Muscle layer of duodenum (tissue), 2 donors: ENCODE measurements at regions not wholly inside any gene's neighbourhood (a gene's known extent, or its start where the extent isn't known, plus 50 kb on each side); places are given as distances from the start of the nearest gene placed in this dataset.

Experiments
- H3K27ac ChIP-seq: one replicate; pipeline ENCODE4 v1.7.0; 2013; ENCODE audit warnings: mild to moderate bottlenecking, low read length
- H3K27me3 ChIP-seq: one replicate; pipeline ENCODE4 v1.7.0; 2013; ENCODE audit warnings: low read depth, mild to moderate bottlenecking, control low read depth, low read length
- H3K36me3 ChIP-seq, 2 donors: one replicate each; pipeline ENCODE4 v1.7.0; 2013; ENCODE audit warnings: low read length in 2 of 2, control low read depth in 1 of 2, mild to moderate bottlenecking in 1 of 2; ENCODE audit not compliant: insufficient read depth in 2 of 2, control insufficient read depth in 1 of 2
- H3K4me1 ChIP-seq, 2 donors: one replicate each; pipeline ENCODE4 v1.7.0; 2013; ENCODE audit warnings: low read length in 2 of 2, mild to moderate bottlenecking in 2 of 2, control low read depth in 1 of 2, moderate library complexity in 1 of 2; ENCODE audit not compliant: insufficient read depth in 2 of 2, control insufficient read depth in 1 of 2
- H3K4me3 ChIP-seq, 2 donors: one replicate each; pipeline ENCODE4 v1.7.0; 2013; ENCODE audit warnings: low read length in 2 of 2, low read depth in 1 of 2, mild to moderate bottlenecking in 1 of 2
- H3K9me3 ChIP-seq, 2 donors: one replicate each; pipeline ENCODE4 v1.7.0; 2013; ENCODE audit warnings: low read length in 2 of 2, control low read depth in 1 of 2, mild to moderate bottlenecking in 1 of 2; ENCODE audit not compliant: control insufficient read depth in 1 of 2
- donor health status: healthy.

- Histone ChIP-seq H3K4me3 (no peak overlapping the region), H3K27ac (no peak overlapping the region), H3K36me3 (no peaks in the 10 kb centered on the region), H3K9me3 (no peaks in the 10 kb centered on the region), H3K27me3 (no peaks in the 10 kb centered on the region), H3K4me1 (no peaks in the 10 kb centered on the region)
These were observed 453.4 kb downstream of the KCNJ3 start for GRCh38 chr2:155151945-155152344.

GRCh38 chr2:155151472-155151871, 453.0 kb downstream of the KCNJ3 start:
- H3K4me3 ChIP-seq = no peak overlapping the region
- H3K9me3 ChIP-seq = no peaks in the 10 kb centered on the region
- no peak overlapping the region for H3K27ac ChIP-seq
- no peaks in the 10 kb centered on the region for H3K27me3 ChIP-seq
- H3K36me3 ChIP-seq = no peaks in the 10 kb centered on the region
- no peaks in the 10 kb centered on the region for H3K4me1 ChIP-seq

GRCh38 chr2:155145758-155146229, 447.3 kb downstream of the KCNJ3 start:
- Histone ChIP-seq H3K36me3 (no peaks in the 10 kb centered on the region), H3K27ac (no peak overlapping the region), H3K27me3 (no peaks in the 10 kb centered on the region), H3K9me3 (no peaks in the 10 kb centered on the region), H3K4me1 (no peaks in the 10 kb centered on the region), H3K4me3 (no peak overlapping the region)

GRCh38 chr2:155141418-155141817, 442.9 kb downstream of the KCNJ3 start:
- Histone ChIP-seq H3K4me1 (no peaks in the 10 kb centered on the region), H3K36me3 (no peaks in the 10 kb centered on the region), H3K27ac (no peak overlapping the region), H3K4me3 (no peak overlapping the region), H3K27me3 (no peaks in the 10 kb centered on the region), H3K9me3 (no peaks in the 10 kb centered on the region)

DNA sequence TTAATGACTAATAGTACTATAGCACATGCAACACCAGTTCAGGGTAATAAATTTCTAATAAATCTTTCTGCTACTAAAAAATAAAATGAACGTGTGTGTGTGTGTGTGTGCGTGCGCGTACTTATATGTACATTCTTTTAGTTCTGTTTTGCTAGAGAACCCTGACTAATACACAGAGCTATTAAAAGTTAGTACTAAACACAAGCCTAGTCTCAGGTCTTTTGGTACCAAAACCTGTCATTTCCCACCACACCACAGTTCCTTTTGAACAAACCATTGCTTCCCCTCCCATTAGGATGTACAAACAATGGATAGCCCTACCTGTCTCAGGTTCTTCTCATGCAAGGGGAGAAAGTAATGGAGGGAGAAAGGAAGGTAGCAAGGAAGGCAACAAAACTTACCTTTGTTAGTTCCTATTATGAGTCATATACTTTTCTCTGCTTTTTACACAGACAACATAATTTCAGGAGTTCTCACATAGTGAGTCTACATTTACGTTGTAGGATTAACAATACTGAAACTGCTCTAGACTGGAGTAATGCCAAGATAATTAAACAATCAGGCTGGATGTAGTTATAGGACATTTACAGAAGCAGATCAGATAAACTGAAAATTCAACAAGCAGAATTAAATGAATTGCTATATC, 427.2 kb downstream of the KCNJ3 start:
- no peaks in the 10 kb centered on the region for H3K36me3 ChIP-seq
- no peaks in the 10 kb centered on the region for H3K27me3 ChIP-seq
- H3K4me3 ChIP-seq = no peak overlapping the region
- H3K9me3 ChIP-seq = peaks cover 0 to 2% of the 10 kb centered on the region in 2 donors
- no peak overlapping the region for H3K27ac ChIP-seq
- no peaks in the 10 kb centered on the region for H3K4me1 ChIP-seq

DNA sequence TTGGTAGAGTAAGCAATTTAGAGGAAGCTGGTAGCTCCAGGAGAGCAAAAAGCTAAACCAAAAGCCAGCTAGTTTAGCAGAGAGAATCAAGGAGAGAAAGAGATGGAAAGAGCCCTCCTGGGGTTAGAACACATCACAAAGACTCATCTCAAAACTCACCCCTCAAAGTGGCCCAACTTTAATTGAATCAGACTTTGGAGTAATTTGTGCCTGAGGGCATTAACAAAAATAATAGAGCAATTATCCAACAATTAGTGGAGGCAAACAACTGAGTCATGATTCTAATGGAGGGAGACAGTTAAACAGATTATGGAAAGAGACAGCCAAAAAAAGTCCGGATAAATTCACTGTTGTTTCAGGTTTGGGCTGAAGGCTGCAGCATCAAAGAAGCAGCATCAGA, 417.4 kb downstream of the KCNJ3 start:
- Histone ChIP-seq H3K9me3 (no peaks in the 10 kb centered on the region), H3K4me1 (no peaks in the 10 kb centered on the region), H3K36me3 (no peaks in the 10 kb centered on the region), H3K27ac (no peak overlapping the region), H3K27me3 (no peaks in the 10 kb centered on the region), H3K4me3 (no peak overlapping the region)

GRCh38 chr2:155111070-155111469, 412.6 kb downstream of the KCNJ3 start:
- H3K36me3 ChIP-seq = no peaks in the 10 kb centered on the region
- H3K27ac ChIP-seq = no peak overlapping the region
- H3K4me1 ChIP-seq = no peaks in the 10 kb centered on the region
- H3K27me3 ChIP-seq = no peaks in the 10 kb centered on the region
- H3K9me3 ChIP-seq = no peaks in the 10 kb centered on the region
- no peak overlapping the region for H3K4me3 ChIP-seq

GRCh38 chr2:155109527-155109926, 411.0 kb downstream of the KCNJ3 start:
- Histone ChIP-seq H3K4me3 (no peak overlapping the region), H3K9me3 (no peaks in the 10 kb centered on the region), H3K4me1 (no peaks in the 10 kb centered on the region), H3K36me3 (no peaks in the 10 kb centered on the region), H3K27me3 (no peaks in the 10 kb centered on the region), H3K27ac (no peak overlapping the region)

GRCh38 chr2:155100261-155100660, 401.8 kb downstream of the KCNJ3 start:
- Histone ChIP-seq H3K4me1 (no peaks in the 10 kb centered on the region), H3K36me3 (no peaks in the 10 kb centered on the region), H3K27ac (no peak overlapping the region), H3K9me3 (peaks cover 0 to 3% of the 10 kb centered on the region in 2 donors), H3K27me3 (no peaks in the 10 kb centered on the region), H3K4me3 (no peak overlapping the region)

- peaks cover 0 to 3% of the 10 kb centered on the region in 2 donors for H3K9me3 ChIP-seq
- H3K36me3 ChIP-seq = no peaks in the 10 kb centered on the region
- no peak overlapping the region for H3K4me3 ChIP-seq
- no peaks in the 10 kb centered on the region for H3K4me1 ChIP-seq
- H3K27ac ChIP-seq = no peak overlapping the region
- no peaks in the 10 kb centered on the region for H3K27me3 ChIP-seq
These were observed 401.3 kb downstream of the KCNJ3 start for GRCh38 chr2:155099784-155100183.

DNA sequence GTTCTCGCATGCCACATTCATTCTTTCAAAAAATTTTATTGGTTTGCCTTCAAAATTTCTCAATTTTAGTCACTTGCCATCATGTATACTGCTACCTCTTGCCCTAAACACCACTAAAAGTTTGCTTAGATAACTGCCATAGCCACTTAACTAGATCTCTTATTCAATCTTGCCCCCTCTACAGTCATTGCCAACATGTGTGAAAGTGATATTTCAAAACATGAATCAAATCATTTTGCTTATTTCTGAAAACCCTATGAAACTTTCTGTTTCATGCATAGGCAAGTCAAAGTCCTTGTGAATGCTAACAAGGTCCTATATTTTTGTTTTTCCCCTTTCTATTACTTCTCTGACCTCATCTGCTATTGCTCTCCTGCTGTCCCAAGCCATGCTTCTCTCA, 397.1 kb downstream of the KCNJ3 start:
- no peaks in the 10 kb centered on the region for H3K36me3 ChIP-seq
- no peaks in the 10 kb centered on the region for H3K27me3 ChIP-seq
- H3K4me3 ChIP-seq = no peak overlapping the region
- H3K27ac ChIP-seq = no peak overlapping the region
- H3K4me1 ChIP-seq = no peaks in the 10 kb centered on the region
- no peaks in the 10 kb centered on the region for H3K9me3 ChIP-seq

DNA sequence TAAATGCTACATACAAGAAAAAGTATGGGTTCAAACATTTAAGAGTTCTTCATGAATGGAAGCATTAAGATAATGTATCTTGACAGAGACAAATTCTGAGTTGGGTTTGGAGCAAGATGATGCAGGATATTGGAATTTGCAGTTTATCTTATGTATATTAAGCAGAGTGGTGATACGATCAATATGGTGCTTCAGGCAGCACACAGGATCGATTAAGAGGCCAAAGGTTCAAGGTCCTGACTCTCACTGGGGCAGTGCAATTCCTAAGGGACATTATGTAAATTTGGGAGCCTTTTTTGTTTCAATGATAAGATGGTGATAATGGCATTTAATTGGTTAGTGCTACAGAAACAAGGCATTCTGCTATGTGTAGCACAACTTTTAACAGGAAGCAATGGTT, 381.9 kb downstream of the KCNJ3 start:
- H3K4me1 ChIP-seq = no peaks in the 10 kb centered on the region
- no peak overlapping the region for H3K4me3 ChIP-seq
- no peak overlapping the region for H3K27ac ChIP-seq
- H3K36me3 ChIP-seq = no peaks in the 10 kb centered on the region
- no peaks in the 10 kb centered on the region for H3K9me3 ChIP-seq
- no peaks in the 10 kb centered on the region for H3K27me3 ChIP-seq
